ENCODE measurements at regions not wholly inside any gene's neighbourhood (a gene's known extent, or its start where the extent isn't known, plus 50 kb on each side); places are given as distances from the start of the nearest gene placed in this dataset.

DNA sequence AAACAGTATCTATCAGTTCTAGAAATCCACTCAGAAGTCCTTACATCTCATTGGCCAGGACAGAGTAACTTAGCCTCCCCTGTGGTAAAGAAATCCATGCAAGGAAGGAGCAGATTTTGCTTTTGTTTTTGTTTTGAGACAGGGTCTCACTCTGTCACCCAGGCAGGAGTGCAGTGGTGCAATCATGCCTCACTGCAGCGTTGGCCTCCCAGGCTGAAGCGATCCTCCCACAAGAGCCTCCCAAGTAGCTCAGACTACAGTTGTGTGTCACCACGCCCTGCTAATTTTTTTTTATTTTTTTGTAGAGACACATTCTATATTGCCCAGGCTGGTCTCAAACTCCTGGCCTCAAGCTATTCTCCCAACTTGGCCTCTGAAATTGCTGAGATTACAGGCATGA is 185.1 kb downstream of the NRP2 start:
- TF ChIP-seq, protein P1, sequence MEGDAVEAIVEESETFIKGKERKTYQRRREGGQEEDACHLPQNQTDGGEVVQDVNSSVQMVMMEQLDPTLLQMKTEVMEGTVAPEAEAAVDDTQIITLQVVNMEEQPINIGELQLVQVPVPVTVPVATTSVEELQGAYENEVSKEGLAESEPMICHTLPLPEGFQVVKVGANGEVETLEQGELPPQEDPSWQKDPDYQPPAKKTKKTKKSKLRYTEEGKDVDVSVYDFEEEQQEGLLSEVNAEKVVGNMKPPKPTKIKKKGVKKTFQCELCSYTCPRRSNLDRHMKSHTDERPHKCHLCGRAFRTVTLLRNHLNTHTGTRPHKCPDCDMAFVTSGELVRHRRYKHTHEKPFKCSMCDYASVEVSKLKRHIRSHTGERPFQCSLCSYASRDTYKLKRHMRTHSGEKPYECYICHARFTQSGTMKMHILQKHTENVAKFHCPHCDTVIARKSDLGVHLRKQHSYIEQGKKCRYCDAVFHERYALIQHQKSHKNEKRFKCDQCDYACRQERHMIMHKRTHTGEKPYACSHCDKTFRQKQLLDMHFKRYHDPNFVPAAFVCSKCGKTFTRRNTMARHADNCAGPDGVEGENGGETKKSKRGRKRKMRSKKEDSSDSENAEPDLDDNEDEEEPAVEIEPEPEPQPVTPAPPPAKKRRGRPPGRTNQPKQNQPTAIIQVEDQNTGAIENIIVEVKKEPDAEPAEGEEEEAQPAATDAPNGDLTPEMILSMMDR (conservative IDR thresholded peaks at IDR 0.05 in 1 of 2, IDR thresholded peaks at IDR 0.05 in 1 of 2; ENCODE audit: low read depth in 1 of 2, low read length in 2 of 2): no peak
- no peak for TF ChIP-seq EZH2 (IDR thresholded peaks at IDR 0.05; ENCODE audit: low read length, missing control alignments)

All from fibroblast of lung (primary cell).